ENCODE measurements at regions not wholly inside any gene's neighbourhood (a gene's known extent, or its start where the extent isn't known, plus 50 kb on each side); places are given as distances from the start of the nearest gene placed in this dataset.

DNA sequence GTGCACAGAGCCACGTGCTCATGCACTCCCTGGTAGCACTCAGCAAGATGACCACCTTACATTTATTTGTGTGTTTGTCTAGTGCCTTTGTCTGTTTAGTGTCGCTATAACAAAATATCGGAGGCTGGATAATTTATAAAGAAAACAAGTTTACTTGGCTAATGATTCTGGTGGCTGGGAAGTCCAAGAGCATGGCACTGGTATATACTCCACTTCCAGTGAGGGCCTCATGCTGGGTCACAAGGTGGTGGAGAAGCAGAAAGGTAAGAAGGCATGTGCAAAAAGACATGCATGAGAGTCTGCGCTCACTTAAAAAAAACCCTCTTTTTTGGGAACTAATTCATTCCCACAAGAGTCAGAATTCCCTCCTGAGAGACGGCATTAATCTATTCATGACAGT, 52.5 kb upstream of the BOD1 start:
- TF ChIP-seq, protein P1, sequence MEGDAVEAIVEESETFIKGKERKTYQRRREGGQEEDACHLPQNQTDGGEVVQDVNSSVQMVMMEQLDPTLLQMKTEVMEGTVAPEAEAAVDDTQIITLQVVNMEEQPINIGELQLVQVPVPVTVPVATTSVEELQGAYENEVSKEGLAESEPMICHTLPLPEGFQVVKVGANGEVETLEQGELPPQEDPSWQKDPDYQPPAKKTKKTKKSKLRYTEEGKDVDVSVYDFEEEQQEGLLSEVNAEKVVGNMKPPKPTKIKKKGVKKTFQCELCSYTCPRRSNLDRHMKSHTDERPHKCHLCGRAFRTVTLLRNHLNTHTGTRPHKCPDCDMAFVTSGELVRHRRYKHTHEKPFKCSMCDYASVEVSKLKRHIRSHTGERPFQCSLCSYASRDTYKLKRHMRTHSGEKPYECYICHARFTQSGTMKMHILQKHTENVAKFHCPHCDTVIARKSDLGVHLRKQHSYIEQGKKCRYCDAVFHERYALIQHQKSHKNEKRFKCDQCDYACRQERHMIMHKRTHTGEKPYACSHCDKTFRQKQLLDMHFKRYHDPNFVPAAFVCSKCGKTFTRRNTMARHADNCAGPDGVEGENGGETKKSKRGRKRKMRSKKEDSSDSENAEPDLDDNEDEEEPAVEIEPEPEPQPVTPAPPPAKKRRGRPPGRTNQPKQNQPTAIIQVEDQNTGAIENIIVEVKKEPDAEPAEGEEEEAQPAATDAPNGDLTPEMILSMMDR (conservative IDR thresholded peaks at IDR 0.05; ENCODE audit: low read depth, low read length): no peak
- no peak for TF ChIP-seq MXI1 (IDR thresholded peaks at IDR 0.05; ENCODE audit: borderline replicate concordance, low read depth, low read length)
